Activated CD4-positive, CD25-positive, alpha-beta regulatory T cell treated with anti-CD3 and anti-CD28 coated beads, Interleukin-2, amount 50 U/mL, for 24 hours (primary cell): ENCODE measurements at regions not wholly inside any gene's neighbourhood (a gene's known extent, or its start where the extent isn't known, plus 50 kb on each side); places are given as distances from the start of the nearest gene placed in this dataset.

Source experiments
- ATAC-seq, 2 donors: fragments of 150-1000 bp; cut with Tn5 transposase; one replicate each; pipeline ENCODE4 v1.10.0; 2021; ENCODE audit warnings: mild to moderate bottlenecking in 1 of 2, moderate library complexity in 1 of 2

DNA sequence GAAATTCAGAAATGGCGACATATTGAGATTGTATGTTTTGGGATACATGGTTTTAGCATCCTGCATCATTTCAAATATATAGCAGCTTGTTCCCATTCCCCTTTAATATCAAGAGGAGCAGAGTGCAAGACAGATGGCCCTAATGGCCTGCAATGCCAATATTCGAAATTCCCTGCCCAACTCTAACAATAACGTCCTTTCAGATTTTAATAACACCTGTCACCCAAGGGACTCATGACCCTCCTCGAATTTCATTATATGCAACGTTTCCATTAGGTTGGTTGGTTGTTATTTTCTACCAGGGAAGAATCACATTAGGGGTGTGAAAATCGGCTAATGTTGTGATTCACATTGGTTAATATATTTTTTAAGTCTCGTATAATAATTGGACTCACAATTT lies 170.0 kb downstream of the TNFSF13B start:
- ATAC-seq, result no peak

DNA sequence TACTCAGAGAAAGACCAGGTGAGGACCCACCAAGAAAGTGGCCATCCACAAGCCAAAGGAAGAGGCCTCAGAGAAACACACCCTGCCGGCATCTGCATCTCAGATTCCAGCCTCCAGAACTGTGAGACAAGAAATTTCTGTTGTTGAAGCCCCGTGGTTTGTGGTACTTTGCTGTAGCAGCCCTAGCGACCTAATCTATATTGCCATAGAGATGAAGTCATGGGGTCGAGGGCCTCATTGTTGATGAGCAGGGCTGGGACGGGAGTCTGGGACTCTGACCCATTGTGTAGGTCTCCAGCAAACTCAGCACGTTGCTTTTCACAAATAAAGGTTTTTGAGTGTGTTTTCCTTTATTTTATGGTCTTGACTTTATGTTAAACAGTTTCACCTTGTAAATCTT lies 174.9 kb downstream of the TNFSF13B start:
- no peak for ATAC-seq

DNA sequence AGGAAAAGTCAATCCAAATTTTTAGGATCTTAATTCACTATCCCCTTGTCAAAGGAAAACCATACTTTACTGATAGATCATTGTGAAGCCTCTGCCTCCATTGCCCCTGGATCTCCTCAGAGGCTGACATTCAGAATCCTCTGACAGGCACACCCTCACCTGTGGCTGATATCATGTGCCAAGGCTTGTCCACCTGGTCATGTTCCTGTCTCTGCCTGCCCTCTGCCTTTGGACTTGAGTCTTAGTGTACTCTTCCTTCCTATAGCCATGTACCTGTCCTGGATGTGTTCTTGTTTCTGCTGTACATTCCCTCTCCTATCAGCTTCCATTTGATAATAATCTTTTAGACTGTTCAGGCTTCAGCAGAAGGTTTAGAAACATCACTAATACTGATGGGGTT lies 179.4 kb downstream of the TNFSF13B start:
- no peak for ATAC-seq

DNA sequence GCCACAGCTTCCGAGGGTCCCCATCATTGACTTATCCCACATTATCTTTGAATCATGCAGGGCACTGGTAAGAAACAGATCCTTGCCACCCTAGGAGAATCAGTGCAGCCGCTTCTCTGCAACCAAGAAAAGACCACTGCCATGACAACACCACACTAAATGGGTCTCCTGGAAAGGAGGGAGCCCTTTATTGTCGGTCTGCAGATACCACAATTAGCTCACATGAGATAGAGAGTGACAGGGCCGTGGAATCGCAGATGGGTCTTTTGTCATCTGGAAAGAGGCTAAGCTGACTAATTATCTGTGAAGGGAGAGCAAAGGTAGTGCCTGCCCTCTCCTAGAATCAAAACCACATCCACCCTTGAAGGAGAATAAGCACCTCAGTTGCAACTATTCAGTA lies 178.3 kb upstream of the MYO16 start:
- ATAC-seq, result no peak

DNA sequence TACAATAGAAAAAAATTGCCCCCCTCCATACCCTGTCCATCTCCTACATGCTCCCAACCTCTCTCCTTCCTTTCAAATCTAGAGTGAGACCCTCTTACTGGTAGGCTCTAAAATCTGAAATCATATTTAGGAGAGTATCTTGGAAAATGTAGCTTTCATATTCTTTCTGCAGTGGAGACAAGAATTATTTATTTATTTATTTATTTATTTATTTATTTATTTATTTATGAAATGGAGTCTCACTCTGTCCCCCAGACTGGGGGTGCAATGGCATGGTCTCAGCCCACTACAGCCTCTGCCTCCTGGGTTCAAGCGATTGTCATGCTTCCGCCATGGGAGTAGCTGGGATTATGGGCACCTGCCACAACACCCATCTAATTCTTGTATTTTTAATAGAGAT lies 174.1 kb upstream of the MYO16 start:
- ATAC-seq, result no peak

DNA sequence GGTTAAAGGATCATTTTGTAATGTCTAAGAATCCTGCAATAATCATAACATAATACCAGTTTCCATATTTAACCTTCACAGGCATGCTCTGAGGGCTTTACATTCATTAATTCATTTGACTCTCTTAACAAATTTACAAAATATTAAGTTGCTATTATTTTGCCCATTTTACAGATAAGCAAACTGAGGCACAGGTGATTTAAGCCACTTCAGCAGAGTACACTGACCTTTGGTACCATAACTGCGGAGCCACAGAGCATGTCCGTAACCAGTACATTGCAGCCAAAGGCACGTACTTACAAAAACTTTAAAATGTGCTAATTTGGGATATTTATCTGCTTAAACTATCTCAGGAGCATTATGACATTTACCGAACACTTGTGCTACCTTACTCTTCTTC lies 169.4 kb upstream of the MYO16 start:
- ATAC-seq, result no peak

DNA sequence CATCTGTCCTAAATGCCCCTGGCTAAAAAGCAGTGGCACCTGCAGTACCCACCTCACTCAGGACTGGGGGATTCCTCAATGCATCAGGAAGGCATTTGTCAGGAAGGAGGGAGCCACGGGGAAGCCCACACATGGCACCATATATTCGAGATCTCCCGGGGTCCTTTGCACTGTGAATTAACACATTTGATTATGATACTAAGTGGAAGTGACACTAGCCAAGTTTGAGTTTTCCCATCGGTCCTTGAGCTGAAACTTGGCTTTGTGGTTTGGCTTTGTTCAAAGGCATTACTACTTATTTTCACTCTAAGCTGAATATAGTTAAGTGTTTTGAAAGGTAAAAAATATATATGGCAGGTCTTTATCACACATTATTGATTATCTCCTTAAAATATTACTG lies 168.7 kb upstream of the MYO16 start:
- no peak for ATAC-seq

DNA sequence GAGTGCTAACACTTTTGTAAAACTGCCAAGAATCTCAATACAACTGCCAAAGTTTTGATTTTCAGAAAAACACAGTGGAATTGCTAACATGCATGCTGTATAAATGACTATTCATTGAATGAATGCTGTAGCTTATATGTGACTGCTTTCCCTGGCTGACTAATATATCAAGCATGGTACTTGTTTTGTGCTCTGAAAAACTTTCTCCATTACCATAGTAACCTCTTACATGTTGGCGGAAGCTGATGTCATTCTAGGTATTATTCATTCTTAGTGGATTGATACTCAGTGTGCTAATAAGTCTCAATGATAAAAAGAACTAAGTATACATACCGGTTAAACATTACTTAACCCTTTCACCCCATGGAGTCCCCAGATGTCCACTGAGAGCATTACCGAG lies 166.1 kb upstream of the MYO16 start:
- peak; percentile 92 to 99 for ATAC-seq

DNA sequence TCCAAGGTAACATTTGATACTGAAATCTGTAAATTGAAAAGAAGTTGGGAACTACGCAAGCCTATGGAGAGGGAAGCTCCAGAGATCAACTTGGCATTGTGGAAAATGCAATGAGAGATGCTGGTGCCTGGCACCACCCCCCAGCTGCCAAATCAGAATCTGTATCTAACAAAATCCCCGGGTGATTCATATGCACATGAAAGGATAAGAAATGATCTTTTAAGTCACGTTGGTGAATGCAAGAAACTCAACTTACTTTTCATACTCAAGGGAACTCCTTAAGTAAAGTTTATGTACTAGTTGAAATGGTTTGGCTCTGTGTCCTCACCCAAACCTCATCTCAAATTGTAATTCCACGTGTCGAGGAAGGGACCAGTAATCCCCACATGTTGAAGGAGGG lies 158.5 kb upstream of the MYO16 start:
- no peak for ATAC-seq

DNA sequence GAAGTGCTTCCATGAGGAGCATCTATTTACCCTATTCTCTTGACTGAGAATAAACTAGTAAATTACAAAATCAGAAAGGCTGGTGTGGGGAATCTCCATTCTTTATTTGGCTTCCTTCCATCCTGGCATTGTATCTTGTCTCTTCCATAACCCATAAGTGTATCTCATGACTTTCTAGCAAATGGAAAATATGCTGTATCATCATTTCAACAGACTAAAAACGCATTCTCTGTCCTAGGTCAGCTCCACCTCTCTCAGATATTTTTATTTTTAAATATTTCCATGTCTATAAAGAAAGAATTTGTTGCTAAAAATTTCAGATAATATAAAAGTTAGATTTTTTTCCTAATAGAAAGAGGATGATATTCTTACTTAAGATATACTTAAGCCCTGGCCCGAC lies 154.2 kb upstream of the MYO16 start:
- ATAC-seq, result no peak

DNA sequence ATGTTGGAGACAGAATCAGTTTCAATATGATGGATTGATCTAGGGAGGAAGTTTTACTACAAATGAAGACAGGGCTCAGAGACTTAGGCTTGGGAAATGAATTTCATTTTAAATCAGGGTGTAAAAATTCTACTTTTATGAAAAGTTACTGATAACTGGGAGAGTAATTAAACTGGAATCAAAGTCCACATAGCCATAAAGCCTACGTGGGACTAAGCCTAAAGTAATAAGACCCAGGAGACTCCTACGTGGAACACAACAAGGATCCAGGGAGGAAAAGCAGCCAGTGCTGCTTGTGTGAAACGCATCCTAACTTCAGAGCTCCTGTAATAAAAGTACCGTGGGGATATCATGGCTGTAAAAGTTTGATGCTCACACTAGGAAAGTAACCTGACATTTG lies 152.0 kb upstream of the MYO16 start:
- no peak for ATAC-seq

DNA sequence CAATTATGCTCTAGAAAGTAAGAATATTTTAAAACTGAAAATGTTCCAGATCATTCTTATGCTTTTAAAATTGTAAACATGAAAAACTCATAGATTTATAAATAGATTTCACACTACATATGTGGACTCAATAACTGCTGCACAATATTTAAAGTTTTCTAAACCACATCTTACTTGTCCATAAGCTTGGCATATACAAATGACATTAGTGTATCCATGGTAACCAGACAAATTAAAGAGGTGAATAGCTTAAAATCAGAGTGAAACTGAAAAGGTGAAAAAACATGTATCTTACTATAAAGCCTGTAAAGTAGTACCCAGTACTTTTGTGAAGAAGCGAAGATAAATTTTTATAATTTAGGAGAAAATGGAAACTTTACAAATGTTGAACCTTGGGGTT lies 151.2 kb upstream of the MYO16 start:
- no peak for ATAC-seq

DNA sequence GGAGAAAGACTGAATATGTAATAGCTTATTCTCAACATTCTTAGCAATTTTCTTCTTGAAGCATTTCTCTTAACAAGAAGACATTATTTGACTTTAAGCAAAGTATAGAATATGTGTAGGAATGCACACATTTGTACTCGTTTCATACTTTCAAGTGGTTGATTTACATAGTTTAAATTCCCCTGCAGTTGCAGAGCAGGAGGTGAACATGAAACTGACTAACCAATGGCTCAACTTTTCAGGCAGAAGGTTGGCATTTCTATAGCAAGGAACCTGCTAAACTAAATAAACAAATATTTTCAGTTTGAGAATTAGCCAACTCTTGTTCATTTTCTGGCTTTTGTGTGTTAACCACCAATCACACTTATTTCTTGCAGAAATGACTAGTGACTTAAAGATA lies 145.4 kb upstream of the MYO16 start:
- ATAC-seq, result no peak

DNA sequence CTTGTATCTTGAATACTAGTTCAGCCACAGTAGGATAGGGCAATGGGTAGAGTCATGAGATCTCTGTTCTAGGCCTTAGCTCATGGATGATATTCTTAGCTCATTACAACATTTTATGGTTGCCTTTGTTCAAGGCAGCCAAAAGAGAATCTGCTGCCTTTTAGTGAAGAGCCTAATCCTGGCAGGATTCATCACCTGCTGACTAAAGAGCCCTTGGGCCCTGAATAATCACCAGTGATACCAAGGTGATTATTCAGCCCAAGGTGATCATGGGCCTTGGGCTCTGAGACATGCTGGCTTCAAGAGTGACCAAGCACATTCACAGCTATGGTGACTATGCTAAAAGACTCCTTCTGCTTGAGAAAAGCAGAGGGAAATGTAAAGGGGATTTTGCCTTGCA lies 143.3 kb upstream of the MYO16 start:
- ATAC-seq, result no peak

DNA sequence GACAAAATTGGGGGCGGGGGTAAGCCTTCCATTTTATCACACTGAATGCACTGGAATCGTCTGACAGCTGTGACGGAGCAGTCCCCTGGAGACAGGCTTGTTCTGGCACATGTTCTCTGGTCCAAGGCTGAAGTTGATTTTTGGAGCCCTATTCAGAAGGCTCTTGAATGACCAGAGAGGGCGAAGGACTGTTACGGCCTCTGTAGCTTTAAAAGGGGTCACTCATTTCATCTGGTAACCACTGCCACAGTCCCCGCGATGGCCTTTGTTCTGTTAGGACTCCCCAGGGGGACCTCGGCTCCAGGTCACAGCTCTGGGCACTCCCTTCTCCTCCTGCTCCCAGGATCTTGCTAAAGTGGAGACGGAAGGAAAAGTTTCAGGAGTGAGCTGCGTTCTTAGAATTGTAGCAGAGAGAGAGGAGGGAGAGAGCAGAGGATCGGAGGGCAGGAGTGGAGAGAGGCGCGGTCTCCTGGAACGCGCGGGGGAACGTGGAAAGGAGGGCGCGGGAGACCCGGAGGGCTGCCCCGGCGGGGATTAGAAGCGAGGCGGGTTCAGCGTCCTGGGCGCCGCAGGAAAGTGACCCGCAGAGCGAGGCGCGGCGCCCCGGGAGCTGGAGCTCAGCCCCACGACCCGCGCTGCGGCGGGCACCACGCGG lies 134.3 kb upstream of the MYO16 start:
- ATAC-seq, result no peak

DNA sequence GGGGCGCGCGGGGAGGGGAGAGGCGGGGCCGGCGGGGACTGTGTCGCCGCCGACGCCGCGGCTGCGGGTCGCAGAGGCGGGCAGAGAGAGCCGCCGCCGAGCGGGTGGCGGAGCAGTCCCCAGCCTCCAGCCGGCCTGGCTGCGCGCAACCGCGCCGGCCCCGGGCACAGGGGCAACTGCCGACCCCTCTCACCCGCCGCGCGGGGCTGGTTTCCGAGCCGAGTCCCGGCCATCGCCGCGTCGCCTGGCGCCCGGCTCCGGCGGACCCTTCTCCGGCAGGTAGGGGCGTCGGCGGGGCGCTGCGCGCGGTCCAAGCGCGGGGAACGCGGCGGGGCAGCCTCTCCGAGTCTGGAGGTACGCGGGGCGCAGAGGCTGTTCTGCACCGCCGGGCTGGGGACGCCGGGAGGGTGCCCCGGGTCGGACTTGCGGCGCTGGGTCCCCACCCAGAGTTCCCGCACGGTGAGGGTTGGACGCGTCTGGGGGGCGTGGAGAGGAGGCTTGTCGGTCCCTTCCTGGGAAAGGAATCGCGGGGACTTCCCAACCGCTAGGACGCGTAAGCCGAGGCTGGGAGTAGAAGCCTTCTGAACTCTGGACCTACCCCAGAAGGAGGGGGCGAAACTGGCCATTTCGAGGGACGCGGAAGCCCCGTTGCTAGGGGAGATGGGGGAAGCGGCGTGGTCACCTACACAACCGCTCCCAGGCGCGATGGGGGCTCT lies 133.6 kb upstream of the MYO16 start:
- peak; percentile 27 to 47 for ATAC-seq

DNA sequence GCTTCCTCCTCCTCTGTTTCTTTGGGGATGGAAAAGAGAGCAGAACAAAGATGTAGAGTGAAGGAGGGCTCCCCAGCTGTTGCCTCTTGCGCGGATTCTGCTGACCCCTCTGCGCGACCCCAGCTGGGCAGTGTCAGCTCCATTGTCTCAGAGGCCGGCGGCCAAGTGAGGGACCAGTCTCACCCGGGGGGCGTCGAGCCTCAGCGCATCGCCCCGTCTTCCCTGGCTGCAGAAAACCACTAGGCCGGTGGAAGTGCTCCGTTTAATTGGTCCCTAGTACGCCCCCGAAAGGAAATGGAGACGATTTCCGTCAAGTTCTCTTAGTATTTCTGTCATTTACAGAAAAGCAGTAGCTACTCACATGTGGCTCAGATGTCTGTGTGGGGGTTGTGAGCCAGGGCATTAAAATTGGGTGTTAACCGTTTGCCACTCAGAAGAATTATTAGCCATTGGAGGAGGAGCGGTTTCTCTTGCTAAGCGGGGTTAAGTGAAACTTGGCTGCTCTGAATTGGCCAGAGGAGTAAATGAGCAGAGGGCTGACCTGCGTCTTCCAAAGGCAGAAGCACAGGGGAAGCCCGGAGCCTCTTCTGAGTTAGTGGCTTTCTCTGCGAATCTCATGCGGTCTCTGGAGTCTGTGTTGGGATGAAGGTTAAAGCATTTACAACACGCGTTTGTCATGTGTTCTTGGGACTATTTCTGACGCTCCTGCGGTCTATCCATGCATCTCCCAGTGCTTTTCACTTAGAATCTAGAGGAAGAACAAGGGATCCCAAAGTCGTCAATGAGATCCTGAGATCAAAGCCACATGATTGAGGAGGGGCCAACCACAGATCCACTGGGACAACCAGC lies 132.8 kb upstream of the MYO16 start:
- peak; percentile 30 to 36 for ATAC-seq

DNA sequence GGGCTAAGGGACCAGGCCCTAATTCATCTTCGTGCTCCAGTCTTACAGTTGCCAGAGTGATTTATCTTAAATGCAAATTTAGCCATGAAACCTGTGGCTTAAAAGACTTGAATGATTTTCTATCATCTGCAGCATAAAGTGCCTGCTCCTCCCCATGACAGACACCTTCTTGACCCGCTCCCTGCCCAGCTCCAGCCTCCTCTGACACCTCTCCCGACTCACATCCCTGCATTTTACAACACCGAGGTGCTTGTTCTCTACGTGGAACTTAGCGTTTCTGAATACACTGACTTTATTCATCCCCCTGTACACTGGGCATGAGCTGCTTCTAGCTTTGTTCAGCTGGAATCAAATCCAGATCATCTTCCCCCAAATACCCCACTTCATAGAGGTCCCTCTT lies 128.7 kb upstream of the MYO16 start:
- ATAC-seq, result no peak

DNA sequence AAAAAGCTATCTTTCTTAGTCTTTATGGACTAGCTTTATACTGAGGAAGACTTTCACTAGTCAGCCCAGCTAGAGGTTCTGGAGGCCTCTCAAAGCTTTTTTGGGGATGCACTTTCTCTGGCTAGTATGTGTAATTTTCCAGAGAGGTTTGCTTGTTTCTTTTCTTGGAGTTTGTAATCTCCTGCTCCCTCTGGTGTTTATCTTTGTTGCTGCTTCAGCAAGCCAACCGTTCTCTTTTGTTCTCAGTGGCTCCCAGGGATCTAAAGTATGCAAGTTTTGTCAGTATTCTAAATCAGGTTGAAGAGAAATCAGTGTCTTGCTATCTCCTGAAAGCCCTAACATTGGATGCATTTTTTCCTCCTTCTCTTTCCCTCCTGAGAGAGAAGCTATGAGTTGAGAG lies 121.1 kb upstream of the MYO16 start:
- no peak for ATAC-seq

DNA sequence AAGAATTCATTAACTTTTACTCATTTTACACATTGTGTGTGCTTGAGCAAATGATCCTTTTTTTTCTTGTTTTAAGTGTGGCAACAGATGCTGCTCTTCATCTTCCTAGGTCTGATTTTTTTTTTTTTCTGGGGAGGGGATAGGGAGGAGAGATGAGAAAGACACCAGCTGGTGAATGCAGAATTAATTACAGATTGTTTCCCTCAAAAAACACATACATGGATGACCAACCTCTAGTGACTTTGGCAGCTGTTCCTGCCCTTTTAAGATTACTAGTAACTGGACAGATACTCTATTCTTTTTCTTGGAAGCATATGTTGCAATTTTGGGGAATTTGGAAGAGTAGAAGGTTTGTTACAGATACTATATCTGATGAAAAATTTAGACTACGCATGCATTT lies 103.6 kb upstream of the MYO16 start:
- no peak for ATAC-seq

DNA sequence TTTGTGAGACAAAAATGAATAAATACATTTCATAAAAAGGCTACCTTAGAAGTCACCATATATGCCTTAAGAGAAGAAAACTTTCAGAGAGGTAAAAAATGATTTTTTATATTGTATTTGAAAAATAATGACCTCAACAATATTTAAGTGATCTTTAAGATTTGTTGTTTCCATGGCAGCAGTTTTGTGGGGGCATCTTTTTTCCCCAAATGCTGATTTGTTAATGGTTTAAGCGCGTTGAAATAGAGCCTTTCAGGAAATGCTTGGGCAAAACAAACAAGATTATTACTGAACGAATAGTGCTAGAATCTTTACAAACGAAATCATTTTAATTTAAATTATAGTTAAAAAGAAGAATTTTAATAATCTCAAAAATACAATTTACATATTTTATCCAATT lies 103.1 kb upstream of the MYO16 start:
- no peak for ATAC-seq

DNA sequence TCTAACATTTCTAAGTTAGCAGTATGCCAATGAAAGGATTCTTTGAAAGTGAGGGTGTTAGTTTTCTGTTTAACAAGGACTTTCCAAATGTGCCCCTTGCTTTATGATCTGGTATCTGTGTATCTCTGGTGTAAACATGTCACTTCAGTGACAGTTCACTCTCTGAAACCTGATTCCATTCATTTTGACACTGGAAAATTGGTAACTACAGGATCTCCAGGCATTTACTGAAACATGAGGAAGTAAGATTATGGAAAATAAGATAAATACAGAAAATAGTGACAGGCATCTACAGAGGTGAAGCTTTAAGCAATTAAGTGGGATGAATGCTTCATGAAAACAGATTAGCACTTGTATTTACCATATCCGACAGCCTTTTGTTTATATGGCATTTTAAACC lies 101.6 kb upstream of the MYO16 start:
- ATAC-seq, result no peak

DNA sequence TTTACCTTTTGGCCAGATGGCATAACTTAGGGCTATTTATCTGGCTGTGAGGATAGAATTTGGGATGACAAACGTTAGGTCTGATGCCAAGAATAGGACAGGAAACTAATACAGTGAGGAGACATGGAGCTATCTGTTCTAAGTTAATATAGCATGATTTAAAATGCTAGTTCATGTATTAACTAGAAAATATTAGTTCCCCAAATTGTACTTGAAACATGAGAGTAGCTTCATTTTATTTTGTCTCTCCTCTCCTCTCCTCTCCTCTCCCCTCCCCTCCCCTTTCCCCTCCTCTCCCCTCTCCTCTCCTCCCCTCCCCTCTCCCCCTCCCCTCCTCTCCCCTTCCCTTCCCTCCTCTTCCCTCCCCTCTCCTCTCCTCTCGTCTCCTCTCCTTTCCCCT lies 101.1 kb upstream of the MYO16 start:
- no peak for ATAC-seq

DNA sequence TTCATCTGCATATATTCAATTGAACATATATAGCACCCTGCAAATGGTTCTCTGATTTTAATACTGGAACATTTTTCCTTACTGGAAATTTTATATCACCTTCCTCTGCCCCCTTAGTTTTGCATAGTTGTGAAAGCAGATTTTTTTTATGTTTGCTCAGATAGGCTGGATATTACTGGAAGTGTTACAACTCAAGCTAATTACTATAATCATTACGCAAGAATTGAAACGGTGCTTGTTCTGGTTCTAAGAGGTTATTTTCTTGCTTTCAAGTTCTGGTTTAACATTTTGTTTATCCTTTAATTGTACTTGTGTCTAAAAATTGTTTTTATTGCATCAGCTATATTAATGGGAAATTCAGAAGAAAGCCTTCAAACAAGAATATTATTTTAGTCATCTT lies 95.6 kb upstream of the MYO16 start:
- no peak for ATAC-seq
